ENCODE measurements at regions not wholly inside any gene's neighbourhood (a gene's known extent, or its start where the extent isn't known, plus 50 kb on each side); places are given as distances from the start of the nearest gene placed in this dataset.

DNA sequence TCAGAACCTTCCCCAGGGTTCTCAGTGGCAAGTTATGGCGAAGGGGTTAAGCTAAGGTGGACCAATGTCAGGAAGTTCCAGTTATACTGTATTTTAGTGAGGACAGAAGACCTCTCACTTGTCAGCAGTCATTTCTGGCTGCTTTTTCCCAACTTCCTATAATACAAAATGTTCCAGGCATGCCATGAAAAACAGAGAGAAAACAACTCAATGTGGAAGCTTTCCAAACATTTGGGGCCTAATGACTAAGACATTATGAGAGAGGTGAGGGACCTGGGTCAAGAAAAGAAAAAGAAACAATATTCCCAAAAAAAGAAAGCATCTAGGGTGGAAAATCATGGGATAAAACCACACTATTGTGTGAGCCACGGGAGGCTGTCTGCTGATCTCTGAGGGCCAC lies 99.9 kb upstream of the MAP3K4 start:
- TF ChIP-seq, protein P1, sequence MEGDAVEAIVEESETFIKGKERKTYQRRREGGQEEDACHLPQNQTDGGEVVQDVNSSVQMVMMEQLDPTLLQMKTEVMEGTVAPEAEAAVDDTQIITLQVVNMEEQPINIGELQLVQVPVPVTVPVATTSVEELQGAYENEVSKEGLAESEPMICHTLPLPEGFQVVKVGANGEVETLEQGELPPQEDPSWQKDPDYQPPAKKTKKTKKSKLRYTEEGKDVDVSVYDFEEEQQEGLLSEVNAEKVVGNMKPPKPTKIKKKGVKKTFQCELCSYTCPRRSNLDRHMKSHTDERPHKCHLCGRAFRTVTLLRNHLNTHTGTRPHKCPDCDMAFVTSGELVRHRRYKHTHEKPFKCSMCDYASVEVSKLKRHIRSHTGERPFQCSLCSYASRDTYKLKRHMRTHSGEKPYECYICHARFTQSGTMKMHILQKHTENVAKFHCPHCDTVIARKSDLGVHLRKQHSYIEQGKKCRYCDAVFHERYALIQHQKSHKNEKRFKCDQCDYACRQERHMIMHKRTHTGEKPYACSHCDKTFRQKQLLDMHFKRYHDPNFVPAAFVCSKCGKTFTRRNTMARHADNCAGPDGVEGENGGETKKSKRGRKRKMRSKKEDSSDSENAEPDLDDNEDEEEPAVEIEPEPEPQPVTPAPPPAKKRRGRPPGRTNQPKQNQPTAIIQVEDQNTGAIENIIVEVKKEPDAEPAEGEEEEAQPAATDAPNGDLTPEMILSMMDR (conservative IDR thresholded peaks at IDR 0.05; ENCODE audit: low read depth, low read length): no peak
- no peak for TF ChIP-seq RAD21 (IDR thresholded peaks at IDR 0.05; ENCODE audit: low read length)
- TF ChIP-seq FOS (IDR thresholded peaks at IDR 0.05; ENCODE audit: low read depth, low read length): no peak
- no peak for TF ChIP-seq SMC3 (IDR thresholded peaks at IDR 0.05; ENCODE audit: low read depth, low read length)
- no peak for TF ChIP-seq BHLHE40 (IDR thresholded peaks at IDR 0.05; ENCODE audit: low read depth, low read length)
- TF ChIP-seq RFX5 (IDR thresholded peaks at IDR 0.05; ENCODE audit: low read depth, low read length): no peak
- TF ChIP-seq POLR2A (IDR thresholded peaks at IDR 0.05; ENCODE audit: low read depth, low read length): no peak
- TF ChIP-seq RCOR1 (IDR thresholded peaks at IDR 0.05; ENCODE audit: insufficient replicate concordance, low read length): no peak
- TF ChIP-seq, protein P2, sequence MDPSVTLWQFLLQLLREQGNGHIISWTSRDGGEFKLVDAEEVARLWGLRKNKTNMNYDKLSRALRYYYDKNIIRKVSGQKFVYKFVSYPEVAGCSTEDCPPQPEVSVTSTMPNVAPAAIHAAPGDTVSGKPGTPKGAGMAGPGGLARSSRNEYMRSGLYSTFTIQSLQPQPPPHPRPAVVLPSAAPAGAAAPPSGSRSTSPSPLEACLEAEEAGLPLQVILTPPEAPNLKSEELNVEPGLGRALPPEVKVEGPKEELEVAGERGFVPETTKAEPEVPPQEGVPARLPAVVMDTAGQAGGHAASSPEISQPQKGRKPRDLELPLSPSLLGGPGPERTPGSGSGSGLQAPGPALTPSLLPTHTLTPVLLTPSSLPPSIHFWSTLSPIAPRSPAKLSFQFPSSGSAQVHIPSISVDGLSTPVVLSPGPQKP (IDR thresholded peaks at IDR 0.05; ENCODE audit: borderline replicate concordance, low read depth, low read length): no peak
